ENCODE measurements at regions not wholly inside any gene's neighbourhood (a gene's known extent, or its start where the extent isn't known, plus 50 kb on each side); places are given as distances from the start of the nearest gene placed in this dataset.

DNA sequence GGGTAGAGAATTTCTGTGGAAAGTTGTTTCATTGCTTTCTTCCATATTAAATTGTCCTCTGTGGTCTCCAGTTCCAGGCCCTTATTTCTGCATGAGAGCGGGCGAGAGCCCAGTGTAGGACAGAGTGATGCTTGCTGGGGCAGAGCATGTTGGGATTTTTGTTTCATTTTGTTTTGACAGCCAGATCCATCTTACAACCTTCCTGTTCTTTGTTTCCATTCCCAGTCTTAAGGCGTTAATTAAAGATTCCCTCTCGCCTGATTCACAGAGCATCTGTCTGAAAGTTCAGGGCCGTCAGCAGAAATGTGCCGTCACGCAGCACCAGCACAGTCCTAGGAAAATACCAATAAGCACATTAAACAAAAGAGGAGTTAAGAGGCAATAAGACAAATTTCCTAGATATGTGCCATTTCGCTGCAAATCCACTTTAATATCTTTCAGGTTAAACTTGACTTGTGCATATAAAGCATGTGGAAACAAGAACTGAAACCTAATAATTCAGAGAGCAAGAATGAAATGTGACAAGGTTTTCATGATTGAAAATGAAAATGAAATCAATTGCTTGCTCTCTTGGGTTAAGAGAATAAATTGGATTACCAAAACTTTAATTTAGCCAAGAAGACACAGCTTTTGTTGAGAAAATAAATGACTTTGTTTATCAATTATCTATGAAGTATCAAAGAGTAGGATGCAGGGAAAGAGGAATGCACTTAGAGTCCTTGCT lies 210.7 kb upstream of the SLC10A2 start:
- H3K9me3 ChIP-seq (ENCODE audit: insufficient read depth, low read length, severe bottlenecking), result no peaks in the 10 kb centered on the region
- H3K27ac ChIP-seq (ENCODE audit: low read length), result no peak overlapping the region
- H3K36me3 ChIP-seq (ENCODE audit: insufficient read depth, low read length), result no peaks in the 10 kb centered on the region
- no peaks in the 10 kb centered on the region for H4K20me1 ChIP-seq (ENCODE audit: insufficient read depth, low read length)
- H3K4me2 ChIP-seq (ENCODE audit: insufficient read depth, low read length), result no peak overlapping the region
- no peak for ATAC-seq (ENCODE audit: insufficient read depth, low read depth)
- H3K79me2 ChIP-seq (ENCODE audit: insufficient read depth, low read length), result no peaks in the 10 kb centered on the region
- no peak for DNase-seq
- no peaks in the 10 kb centered on the region for H3K27me3 ChIP-seq (ENCODE audit: insufficient read depth, low read length, poor library complexity)
- TF ChIP-seq, protein P1, sequence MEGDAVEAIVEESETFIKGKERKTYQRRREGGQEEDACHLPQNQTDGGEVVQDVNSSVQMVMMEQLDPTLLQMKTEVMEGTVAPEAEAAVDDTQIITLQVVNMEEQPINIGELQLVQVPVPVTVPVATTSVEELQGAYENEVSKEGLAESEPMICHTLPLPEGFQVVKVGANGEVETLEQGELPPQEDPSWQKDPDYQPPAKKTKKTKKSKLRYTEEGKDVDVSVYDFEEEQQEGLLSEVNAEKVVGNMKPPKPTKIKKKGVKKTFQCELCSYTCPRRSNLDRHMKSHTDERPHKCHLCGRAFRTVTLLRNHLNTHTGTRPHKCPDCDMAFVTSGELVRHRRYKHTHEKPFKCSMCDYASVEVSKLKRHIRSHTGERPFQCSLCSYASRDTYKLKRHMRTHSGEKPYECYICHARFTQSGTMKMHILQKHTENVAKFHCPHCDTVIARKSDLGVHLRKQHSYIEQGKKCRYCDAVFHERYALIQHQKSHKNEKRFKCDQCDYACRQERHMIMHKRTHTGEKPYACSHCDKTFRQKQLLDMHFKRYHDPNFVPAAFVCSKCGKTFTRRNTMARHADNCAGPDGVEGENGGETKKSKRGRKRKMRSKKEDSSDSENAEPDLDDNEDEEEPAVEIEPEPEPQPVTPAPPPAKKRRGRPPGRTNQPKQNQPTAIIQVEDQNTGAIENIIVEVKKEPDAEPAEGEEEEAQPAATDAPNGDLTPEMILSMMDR (IDR thresholded peaks at IDR 0.05; ENCODE audit: borderline replicate concordance, extremely low read depth, low read length, poor library complexity, severe bottlenecking), result no peak
- no peak overlapping the region for H3K9ac ChIP-seq (ENCODE audit: low read depth, low read length)
- H3K4me1 ChIP-seq (ENCODE audit: insufficient read depth, low read length), result no peaks in the 10 kb centered on the region
- no peak overlapping the region for H2AFZ ChIP-seq (ENCODE audit: low read depth, low read length)
- H3K4me3 ChIP-seq (ENCODE audit: low read depth in 1 of 2, low read length in 2 of 2), result no peak overlapping the region

DNA sequence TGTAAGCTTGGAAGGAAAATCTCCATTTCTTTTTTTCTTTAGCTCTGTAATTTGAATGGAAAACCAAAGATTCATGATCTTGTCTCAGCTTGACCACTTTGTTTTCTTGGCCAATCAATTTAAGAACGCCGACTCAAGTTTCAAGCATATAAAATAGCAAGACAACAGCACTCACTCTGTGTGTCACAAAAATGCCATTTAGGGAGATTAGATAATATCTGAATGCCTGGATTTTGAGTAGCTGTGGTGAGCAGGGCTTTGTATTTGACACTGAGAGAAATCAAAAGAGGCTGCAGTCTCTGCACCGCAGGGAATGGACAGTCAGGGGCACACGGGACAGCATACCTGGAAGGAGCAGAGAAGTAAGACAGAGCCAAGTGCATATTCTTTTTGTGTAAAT lies 209.5 kb upstream of the SLC10A2 start:
- Histone ChIP-seq H3K4me3 (ENCODE audit: low read depth in 1 of 2, low read length in 2 of 2) (no peak overlapping the region), H3K36me3 (ENCODE audit: insufficient read depth, low read length) (no peaks in the 10 kb centered on the region), H3K9ac (ENCODE audit: low read depth, low read length) (no peak overlapping the region), H3K4me2 (ENCODE audit: insufficient read depth, low read length) (no peak overlapping the region), H3K4me1 (ENCODE audit: insufficient read depth, low read length) (no peaks in the 10 kb centered on the region), H3K27ac (ENCODE audit: low read length) (no peak overlapping the region), H3K27me3 (ENCODE audit: insufficient read depth, low read length, poor library complexity) (no peaks in the 10 kb centered on the region), H3K9me3 (ENCODE audit: insufficient read depth, low read length, severe bottlenecking) (no peaks in the 10 kb centered on the region), H3K79me2 (ENCODE audit: insufficient read depth, low read length) (no peaks in the 10 kb centered on the region), H4K20me1 (ENCODE audit: insufficient read depth, low read length) (no peaks in the 10 kb centered on the region), H2AFZ (ENCODE audit: low read depth, low read length) (no peak overlapping the region)
- DNase-seq (no peak), ATAC-seq (ENCODE audit: insufficient read depth, low read depth) (no peak)
- TF ChIP-seq EZH2 (IDR thresholded peaks at IDR 0.05; ENCODE audit: borderline replicate concordance, low read depth, low read length, severe bottlenecking), result no peak
- TF ChIP-seq, protein P1 (IDR thresholded peaks at IDR 0.05; ENCODE audit: borderline replicate concordance, extremely low read depth, low read length, poor library complexity, severe bottlenecking), result no peak

DNA sequence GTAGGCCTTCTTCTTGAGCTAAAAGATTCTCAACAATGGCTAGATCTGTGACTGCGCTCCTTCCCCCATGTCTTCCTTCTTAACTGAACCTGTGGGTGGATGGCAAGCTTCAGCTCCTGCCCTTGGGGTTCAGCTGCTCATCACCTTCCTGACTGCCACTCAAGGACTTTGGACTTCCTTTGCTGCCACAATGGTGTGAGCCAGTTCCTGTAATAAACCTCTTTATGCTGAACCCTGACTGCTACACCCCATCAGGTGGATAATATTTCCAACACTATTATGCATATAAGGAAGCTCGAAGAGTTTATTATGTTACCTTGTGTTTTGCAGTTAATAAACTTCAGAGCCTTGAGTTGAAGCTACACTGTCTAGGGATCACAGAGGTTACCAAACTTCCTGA lies 208.9 kb upstream of the SLC10A2 start:
- TF ChIP-seq, protein P1 (IDR thresholded peaks at IDR 0.05; ENCODE audit: borderline replicate concordance, extremely low read depth, low read length, poor library complexity, severe bottlenecking), result no peak
- no peak for TF ChIP-seq EZH2 (IDR thresholded peaks at IDR 0.05; ENCODE audit: borderline replicate concordance, low read depth, low read length, severe bottlenecking)
- ATAC-seq (ENCODE audit: insufficient read depth, low read depth), result no peak
- no peak overlapping the region for H3K4me2 ChIP-seq (ENCODE audit: insufficient read depth, low read length)
- H3K9ac ChIP-seq (ENCODE audit: low read depth, low read length), result no peak overlapping the region
- no peaks in the 10 kb centered on the region for H3K27me3 ChIP-seq (ENCODE audit: insufficient read depth, low read length, poor library complexity)
- no peaks in the 10 kb centered on the region for H4K20me1 ChIP-seq (ENCODE audit: insufficient read depth, low read length)
- no peaks in the 10 kb centered on the region for H3K79me2 ChIP-seq (ENCODE audit: insufficient read depth, low read length)
- DNase-seq, result no peak
- no peak overlapping the region for H2AFZ ChIP-seq (ENCODE audit: low read depth, low read length)
- no peaks in the 10 kb centered on the region for H3K36me3 ChIP-seq (ENCODE audit: insufficient read depth, low read length)
- no peaks in the 10 kb centered on the region for H3K4me1 ChIP-seq (ENCODE audit: insufficient read depth, low read length)
- no peak overlapping the region for H3K27ac ChIP-seq (ENCODE audit: low read length)
- H3K9me3 ChIP-seq (ENCODE audit: insufficient read depth, low read length, severe bottlenecking), result no peaks in the 10 kb centered on the region
- H3K4me3 ChIP-seq (ENCODE audit: low read depth in 1 of 2, low read length in 2 of 2), result no peak overlapping the region
